HG03095 (cell line): ENCODE measurements at regions not wholly inside any gene's neighbourhood (a gene's known extent, or its start where the extent isn't known, plus 50 kb on each side); places are given as distances from the start of the nearest gene placed in this dataset.

Source experiments
- ATAC-seq: cut with Tn5 transposase; IDR thresholded peaks from one replicate; pipeline ENCODE4 v1.9.1; 2021; ENCODE audit warnings: moderate library complexity; ENCODE audit not compliant: unreplicated experiment

DNA sequence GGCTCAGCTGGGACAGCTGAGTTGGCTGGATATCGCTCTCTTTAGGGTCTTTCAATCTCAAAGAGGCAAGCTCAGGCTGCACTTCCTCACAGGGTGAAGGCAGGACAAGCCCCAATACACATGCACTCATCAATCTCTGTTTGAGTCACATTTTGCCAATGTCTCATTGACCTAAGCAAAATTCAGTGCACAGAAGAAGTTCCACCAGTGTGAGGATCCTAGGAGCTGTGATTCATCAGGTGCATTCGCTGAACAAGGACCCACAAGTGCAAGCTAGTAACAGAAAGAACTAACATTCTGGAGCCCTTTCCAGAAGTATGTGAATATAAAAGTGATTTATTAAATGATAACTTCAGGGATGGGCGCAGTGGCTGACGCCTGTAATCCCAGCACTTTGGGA lies 477.2 kb downstream of the GPAM start:
- no peak for ATAC-seq

DNA sequence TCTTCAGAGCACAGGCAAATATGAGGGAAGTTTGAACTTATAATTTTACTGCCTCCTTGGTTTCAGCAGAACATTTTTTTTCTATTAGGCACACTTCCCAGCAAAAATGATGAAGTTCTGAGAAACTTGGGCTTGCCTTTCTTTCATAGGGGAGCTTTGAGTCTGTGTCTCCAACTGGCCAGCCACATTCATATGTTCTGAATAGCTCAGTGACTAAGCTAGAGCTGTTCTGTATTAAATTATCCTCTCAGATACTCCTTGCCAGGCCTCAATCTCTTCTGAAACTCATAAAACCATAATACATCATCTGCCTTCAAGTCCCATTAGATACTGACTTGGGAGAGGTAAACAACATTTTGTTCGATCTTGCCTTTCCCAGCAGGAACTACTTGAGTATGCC lies 476.5 kb downstream of the GPAM start:
- ATAC-seq, result no peak

DNA sequence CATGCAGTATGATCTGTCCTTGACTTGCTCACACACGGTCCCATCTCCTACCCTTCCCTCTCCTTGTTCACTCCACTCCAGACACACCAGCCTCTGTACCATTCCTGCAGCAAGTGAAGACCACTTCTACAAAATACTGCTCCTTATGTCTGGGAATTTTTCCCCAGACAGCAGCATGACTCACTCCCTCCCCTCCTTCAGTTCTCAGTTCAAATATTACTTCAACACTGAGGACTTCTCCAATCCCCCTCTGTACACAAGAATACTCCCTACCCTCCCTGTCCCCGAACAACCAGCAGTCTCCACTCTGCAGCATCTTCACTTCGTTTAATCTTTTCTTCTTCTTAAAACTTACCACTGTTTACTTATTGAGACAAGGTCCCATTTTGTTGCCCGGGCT lies 474.0 kb downstream of the GPAM start:
- ATAC-seq, result no peak

DNA sequence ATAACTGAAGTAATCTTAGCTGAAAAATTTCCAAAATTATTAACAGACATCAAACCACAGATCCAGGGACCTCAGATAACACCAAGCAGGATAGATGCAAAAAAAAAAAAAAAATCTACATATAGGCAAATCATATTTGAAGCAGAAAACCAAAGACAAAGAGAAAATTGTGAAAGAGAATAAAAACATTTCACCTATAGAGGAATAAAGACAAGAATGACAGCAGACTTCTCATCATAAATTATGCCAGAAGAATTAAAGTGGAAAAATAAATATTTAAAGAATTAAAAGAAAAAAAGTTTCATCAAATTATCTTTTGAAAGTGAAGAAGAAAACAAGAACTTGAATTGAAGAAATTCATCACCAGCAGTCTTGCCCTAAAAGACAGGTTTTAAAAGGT lies 467.5 kb downstream of the GPAM start:
- ATAC-seq, result no peak

DNA sequence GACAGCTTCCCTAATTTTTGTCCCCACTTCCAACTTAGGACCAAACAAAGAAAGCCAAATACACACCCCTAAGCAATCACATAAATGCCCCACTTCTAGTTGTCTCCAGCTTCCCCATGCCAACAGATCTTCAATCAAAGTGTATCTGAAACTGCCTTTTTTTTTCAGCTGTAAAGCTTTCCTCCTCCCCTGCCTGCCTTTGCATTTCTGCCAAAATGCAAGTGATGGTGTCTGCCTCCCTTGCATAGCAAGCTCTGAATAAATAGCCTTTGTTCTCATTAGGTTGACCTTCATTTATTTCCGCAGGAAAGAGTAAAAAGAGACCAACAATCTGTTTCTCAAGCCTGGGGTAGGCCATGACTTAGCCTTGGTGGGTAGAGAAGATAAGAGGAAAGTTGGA lies 459.4 kb downstream of the GPAM start:
- no peak for ATAC-seq

DNA sequence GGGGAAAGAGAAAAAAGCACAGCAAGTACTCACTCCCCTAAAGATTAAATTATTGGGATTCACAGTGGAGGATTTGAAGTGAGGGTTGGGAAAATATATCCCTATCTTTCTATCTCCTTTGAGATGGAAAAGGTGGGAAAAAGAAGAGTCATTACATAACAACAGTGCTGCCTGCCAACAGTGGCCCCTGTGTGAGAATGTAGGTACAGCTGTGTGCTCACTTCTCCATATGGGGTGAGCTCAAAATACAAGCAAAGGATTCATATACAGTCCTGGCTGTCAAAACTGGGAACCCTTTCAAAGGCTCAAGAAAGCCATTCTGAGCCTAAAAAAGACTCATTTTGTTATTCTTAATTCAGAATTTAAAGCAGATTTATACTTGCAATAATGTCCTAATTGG lies 458.5 kb downstream of the GPAM start:
- no peak for ATAC-seq

DNA sequence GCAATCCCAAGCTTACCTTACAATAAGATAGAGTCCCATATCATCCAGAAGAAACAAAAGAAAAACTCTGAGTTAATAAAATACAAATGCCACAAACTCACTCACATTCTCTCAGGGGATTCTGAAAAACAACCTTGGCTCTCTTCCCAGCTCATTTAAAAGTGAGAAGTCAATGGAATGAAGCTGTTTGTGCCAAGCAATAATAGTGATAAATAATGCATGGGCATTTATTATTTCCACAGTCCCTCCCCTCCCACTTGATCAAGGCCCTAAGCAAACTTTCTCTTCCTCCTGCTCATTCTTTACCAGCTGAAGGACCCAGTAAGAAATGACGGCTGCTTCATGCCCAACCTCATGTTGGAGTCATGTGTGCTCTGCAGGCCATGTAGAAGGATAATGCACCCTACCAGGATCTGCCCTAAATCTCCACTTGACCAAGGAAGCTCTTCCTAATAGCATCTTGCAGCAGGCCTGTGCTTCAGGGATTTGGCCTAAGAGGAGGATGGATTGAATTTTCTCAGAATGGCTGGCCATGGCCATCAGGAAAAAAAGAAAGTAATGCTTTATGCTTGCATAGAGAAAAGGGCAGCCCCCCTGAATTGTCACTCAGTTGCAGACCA lies 451.3 kb downstream of the GPAM start:
- ATAC-seq, result no peak

DNA sequence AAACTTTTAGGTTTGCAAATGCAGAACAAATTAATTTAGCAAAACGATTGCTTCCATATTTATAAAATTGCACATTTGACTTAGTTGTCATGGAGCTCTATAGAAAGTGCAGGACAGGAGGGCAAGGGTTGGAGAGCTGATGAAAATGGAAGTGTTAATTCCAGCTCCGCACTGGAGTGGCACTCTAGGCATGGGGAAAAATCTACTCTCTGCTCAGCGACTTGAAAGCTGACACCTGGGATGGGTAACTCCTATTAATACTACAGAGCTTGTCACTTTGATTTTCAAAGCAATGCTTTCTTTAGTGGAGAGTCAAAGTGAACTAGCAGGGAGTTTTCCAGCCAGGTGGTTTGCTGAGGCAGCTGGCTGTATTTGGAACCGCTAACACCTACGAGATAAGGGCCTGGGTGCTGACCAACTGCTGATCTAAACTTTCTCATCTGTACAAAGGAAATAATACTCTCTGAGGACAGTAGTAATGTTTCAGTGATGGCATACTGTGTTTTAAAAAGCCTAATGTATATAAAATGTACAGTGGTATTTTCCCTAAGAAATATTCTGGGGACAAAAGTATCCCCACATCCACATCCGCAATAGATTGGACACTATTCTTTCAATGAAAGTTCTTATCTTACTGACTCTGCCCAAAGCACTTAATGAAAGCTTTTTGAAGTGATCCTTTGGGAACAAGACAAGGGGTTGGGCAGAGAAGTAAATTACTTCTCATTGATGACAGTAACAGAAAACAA lies 444.3 kb downstream of the GPAM start:
- ATAC-seq, result no peak

DNA sequence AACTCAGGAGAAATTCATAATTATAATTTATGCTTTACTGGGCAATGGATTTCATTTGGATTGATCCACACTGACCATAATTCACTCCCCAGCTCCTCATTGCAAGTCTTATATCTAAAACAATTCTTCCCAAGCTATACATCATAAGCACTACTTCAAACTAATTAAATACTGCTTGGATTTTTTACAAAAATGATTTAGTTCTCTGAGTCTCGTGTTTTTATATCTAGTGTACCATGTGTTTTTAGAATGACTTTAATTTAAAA lies 443.8 kb downstream of the GPAM start:
- ATAC-seq, result no peak

DNA sequence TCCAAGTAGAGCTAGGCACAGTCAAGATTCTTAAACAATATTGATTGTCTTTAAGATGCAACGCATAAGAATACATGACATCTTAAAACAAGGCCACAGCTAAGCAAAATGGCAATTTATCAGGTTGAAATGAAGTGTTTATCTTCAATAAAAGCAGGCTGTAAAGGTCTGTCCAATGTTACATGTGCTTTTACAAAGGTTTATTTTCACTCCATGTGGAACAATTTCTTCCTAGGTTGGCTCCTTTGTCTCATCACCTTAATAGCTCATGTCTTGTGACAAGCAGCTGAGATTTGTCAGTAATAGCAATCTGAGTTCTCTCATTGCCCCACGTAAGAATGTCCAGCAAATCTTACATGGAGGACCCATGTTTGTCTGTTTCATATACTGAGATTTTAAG lies 437.6 kb downstream of the GPAM start:
- ATAC-seq, result no peak

DNA sequence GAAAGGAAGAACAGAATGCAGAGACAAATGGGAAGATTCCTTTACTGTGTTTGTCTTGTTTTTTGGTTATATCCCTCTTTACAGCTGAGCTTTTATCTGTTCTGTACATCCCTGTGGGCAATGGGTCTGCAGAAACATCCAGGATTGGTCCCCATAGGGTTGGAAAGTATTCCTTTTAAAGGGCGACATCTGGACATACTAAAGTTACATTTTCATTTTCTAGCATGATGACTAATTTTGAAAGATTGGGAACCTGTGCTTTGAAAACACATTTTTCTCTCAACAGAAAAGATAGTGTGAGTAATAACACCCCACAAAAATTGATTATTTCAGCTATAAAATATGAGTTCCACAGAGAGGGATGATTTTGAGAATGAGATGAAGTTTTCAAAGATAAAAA lies 435.8 kb downstream of the GPAM start:
- no peak for ATAC-seq

DNA sequence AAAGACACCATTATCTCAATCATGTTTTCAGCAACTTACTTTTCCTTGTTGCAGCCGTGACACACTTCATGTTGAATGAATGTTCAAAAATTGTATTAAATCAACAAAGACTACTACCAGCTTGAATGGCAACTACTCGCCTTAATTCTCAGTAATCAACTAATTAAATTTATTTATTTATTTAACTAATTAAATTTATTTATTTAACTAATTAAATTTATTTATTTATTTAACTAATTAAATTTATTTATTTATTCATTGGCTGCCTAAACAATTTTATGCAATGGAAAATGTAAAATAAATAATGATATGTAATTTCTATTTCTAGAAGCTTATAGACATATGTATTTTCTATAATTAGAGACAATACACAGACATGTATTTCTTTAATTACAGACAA lies 435.4 kb downstream of the GPAM start:
- ATAC-seq, result no peak

DNA sequence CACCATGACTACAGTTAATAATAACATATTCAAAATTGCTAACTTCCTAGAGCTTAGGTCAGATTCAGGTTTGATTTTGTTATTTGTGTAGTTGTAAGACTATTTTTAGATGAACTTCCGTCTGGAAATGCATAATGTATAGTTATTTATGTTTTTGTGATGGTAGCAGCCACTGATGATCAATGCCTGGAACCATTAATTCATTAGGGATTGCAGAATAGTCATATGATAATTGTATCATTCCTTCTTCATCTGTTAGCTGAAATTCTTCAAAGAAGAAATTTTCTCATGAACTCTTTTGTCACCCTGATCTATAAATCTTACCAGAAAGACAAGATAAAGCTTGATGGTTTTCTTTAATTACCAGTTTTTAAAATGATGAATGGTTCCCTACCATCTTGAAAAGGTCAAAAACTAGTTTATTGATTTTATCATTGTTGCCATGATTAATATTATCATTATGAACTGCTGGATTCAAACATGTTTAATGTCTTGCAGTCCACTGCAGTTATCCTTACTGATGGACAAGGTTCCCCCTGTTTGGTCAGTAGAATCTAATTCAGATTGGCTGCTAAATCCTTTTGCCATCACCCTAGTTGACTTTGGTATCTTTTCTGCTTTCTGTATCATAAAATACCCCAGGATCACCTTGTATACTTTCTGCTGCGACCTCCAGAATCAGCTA lies 433.3 kb downstream of the GPAM start:
- ATAC-seq, result no peak

DNA sequence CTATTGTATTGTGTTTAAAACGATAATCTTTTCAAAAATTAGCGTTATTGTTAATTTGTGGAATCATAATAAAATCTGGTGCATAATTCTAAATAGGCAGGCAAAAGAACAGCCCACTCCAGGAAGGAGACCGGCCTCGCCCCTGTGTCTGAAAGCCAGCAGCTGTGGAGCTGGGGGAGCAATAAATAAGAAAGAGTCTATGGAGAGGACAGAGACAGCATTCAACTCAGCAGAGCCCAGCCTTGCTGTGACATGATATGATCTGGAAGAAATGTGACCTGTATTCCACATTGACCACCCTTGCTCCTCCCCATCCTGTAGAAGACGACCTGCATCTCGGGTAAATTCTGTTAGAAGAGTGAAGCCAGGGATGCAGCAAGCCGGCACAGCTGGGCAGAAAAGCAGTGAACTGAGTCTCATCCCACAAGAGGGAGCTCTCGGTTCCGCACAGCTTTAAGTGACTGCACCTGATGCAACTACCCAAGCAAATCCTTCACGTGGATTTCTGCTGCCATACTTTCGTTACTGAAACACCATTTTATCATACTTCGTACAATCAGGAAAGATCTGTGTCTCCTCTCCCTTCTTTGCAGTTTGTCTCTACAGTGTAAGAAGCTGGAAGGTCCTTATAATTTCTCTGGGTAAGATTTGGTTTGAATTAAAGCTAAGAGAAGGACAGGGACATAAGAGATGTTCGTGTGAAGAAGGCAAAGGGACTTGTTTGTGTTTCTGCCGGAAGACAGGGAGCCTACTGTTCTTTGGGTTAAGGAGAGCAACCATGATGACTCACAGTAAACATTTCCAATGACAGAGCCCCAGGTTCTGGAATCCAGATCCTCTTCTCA lies 427.1 kb downstream of the GPAM start:
- ATAC-seq, result peak; percentile 72

DNA sequence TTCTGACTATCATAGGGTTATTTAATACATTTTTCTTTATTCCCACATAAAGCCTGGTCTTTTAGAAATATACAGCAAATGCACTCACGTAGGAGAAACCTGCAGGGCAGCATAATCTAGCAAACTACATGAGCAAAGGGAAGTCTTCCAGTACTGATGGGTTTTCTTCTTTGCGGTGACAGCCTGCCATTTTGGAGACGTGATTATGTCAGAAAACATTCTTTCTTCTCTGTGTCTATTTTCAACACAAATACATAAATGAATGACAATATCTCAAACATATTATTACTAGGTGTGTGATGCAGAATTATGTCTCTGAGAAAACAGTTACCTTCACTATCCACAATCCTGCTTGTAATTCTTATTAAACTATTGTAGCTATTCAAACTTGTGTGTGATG lies 425.0 kb downstream of the GPAM start:
- no peak for ATAC-seq

DNA sequence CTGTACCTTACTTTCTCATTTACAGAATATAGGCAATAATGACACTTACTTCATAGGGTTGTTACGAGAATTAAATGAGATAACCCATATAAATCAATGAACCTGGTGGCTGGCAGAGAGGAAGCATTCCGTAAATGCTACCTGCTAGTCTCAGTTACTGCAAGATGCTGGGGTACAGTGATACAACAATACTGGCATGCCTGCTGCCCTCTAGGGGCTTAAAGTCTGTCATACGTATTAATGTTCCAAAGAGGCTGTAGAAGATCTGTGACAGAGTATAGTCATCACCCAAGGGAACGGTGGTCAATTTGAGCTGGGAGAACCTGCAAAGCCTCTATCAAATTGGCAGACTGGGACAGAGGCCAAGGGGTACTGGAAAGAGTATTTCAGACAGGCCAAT lies 421.5 kb downstream of the GPAM start:
- no peak for ATAC-seq

DNA sequence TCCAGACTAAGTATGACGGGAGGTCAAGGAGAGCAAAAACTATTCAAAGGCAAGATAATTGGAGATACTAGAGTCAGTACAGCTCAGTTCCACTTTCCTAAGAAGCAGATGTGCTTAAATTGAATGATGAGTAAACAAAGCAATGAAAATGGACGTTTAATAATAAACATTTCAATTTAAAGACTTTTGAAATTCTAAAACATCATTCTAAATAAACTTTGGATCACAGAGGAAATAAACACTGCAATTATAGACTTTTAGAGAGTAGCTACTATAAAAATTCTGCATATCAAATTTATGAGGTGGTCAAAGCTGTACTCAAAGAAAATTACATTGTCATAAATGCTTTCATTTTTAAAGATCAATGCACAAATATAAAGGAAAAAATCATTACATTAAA lies 418.3 kb downstream of the GPAM start:
- no peak for ATAC-seq

DNA sequence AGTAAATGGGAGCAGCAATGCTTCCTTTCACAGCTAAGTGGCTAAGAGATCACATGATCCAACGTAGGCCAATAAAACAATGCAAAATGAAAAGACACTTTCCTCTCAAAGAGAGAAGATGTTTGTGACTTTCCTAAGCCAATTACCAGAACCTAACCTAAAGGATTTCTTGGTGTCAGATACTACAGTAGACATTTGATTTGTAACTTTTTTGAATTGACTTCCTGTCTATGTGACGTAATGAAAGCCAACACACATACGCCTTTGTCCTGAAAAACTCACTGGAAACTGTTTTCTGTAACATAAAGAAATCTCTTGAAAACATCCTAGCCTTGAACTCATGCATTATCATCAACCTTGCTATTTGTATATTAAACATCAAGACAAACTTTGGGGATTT lies 417.1 kb downstream of the GPAM start:
- no peak for ATAC-seq

DNA sequence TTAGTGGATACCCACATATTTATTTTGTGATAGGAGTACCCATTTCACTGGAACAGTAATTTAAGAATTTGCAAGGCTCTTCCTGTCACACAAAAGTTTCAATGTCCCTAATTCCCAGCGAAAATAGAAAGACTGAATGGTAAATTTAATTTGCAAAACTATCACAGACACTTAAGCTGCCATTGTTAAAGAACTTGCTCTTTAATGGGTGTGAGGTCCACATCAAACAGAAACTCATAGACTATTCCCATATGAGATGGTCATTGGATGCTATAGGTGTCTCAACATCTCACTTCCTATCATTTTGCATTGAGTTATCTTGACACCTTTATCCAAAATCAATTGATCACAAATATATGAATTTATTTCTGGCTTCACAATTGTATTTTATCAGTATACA lies 415.9 kb downstream of the GPAM start:
- ATAC-seq, result no peak

DNA sequence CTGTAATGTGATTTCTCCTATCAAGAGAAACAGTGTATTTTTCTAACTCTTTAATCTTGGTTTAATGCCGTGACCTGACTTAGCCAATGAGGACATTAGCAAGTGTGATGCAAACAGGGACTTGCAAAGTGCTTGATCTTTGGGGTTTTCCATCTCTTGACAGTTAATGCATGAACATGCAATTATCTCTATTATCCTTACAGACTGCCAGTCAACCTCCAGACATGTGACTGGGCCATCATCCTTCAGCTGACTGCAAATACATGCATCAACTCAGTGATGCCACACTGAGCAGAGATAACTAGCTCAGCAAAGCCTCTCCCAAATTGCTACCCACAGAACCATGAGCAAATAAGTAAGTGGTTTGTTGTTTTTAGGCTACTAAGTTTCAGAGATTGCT lies 409.6 kb downstream of the GPAM start:
- ATAC-seq, result no peak

DNA sequence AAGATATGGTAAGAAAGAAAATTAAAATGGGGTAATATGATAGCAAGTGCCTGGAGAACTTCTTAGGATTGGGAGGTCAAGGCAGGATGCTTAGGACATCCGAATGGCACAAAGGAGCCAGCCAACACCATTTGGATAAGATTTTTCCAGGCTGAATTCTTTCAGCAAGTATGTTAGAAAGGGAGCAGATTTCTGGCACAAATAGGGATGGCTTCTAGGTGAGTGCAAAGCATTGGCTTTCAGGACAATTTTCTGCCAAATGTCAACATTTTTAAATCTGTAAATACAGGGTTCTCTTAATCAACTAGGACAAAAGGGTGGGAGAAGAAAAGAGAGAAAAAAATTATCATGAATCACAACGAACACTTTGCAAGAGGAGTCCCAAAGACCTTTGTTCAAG lies 409.1 kb downstream of the GPAM start:
- ATAC-seq, result no peak

DNA sequence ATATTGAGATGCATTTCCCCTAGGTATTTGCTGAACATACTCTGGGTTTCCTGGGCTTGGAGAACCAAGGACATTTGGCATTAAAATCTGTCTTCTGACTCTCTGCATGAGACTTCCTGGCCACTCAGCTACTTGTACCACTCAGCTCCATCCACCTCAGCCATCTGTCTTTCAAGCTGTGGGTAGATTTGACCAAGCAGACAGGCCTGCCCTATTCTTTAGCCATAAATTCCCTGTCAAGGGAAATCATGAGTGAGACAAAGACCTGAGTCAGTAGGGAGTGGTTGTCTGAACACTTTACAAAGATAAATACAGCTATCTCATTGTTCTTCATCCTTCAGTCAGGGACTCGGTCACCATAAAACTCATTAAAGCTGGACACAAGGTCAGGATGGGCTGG lies 399.1 kb downstream of the GPAM start:
- no peak for ATAC-seq
